AG04450 (cell line): ENCODE measurements at regions not wholly inside any gene's neighbourhood (a gene's known extent, or its start where the extent isn't known, plus 50 kb on each side); places are given as distances from the start of the nearest gene placed in this dataset.

ENCODE experiments used
- CTCF ChIA-PET: fragments of 300-600, 350-600 bp; formaldehyde crosslinking; extraction: SDS; loops from one replicate; lab custom pipeline; 2022; ENCODE audit warnings: antibody characterized with exemption, inconsistent platforms; lab: Charles Lee
- POLR2A ChIA-PET: fragments of 350-600 bp; formaldehyde crosslinking; extraction: SDS; loops from one replicate; lab custom pipeline; 2021; ENCODE audit warnings: antibody characterized with exemption, inconsistent platforms; lab: Yijun Ruan, JAX
- DNase-seq: peaks from one replicate; pipeline ENCODE4 v3.0.0-alpha.2; 2011; ENCODE audit warnings: low read depth, low spot score
- H3K27ac ChIP-seq: one replicate; pipeline ENCODE4 v1.5.1; 2012; ENCODE audit warnings: low read depth, low read length, control low read depth
- H3K27me3 ChIP-seq: one replicate; pipeline ENCODE4 v1.6.0; 2012; ENCODE audit warnings: low read length; ENCODE audit not compliant: control insufficient read depth, insufficient read depth
- H3K4me3 ChIP-seq: 2 replicates; pipeline ENCODE4 v1.5.1; 2011; ENCODE audit warnings: mild to moderate bottlenecking, low read depth, low read length, control low read depth
- H3K9me3 ChIP-seq: 2 replicates; pipeline ENCODE4 v1.5.1; 2012; ENCODE audit warnings: low read length; ENCODE audit not compliant: control insufficient read depth, insufficient read depth
- CTCF ChIP-seq: IDR thresholded peaks from 2 replicates; pipeline ENCODE4 v1.5.1; 2011; ENCODE audit warnings: low read depth, low read length, control low read depth, inconsistent platforms

DNA sequence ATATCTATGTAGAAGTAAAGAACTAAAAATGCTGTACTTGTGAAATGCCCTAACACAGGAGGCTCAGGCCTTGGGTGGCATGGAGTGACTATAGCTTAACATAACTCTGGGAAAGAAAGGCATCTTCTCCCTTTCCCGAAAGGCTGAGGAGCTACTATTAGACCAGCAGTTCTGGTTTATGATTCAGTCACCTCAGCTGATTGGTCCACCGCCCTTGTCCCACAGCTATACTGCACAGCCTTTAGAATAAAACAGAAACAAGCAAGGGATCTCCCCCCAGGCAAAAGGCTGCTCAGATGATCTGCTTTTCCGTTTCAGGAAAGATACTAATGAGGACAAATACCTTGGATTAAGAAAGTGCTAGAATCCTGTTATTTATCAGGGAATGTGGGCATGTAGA, 171.3 kb downstream of the SNCA start:
- POLR2A ChIA-PET: no interaction called here
- no peak overlapping the region for H3K4me3 ChIP-seq
- TF ChIP-seq CTCF: no peak
- no peaks in the 10 kb centered on the region for H3K9me3 ChIP-seq
- no peak overlapping the region for H3K27ac ChIP-seq
- CTCF ChIA-PET: interaction anchor here (1.2 kb wide), 1 partner anchor 8 kb away, joined by 5 read pairs; no protein-coding TSS in a partner anchor
- H3K27me3 ChIP-seq: no peaks in the 10 kb centered on the region
- DNase-seq: no peak

DNA sequence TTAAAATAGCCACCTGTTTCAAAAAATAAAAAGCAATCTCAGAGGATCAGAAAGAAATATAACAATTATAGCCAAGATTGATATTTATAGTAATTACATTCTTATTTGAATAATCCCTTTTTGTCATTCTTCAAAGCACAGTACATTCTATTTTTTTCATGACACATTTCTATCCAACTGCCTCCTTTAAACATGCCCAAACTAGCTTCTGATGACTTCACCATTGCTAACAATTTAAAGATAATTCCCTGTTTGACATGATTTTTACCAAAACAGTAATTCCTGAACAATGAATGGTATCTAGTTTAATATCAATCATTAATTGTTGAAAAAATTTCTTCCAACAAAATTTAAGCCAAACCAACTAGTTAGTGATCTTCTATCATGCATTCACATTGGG, 172.4 kb downstream of the SNCA start:
- no peak for TF ChIP-seq CTCF
- ChIA-PET POLR2A (no interaction called here), CTCF (interaction anchor here (1.0 to 1.5 kb wide), 2 partner anchors 23 to 178 kb away, joined by 3 to 7 read pairs; no protein-coding TSS in a partner anchor)

GRCh38 chr4:89661173-89661899, 175.6 kb downstream of the SNCA start:
- ChIA-PET POLR2A (no interaction called here), CTCF (interaction anchor here (0.6 to 6.3 kb wide), 4 partner anchors 20 to 209 kb away, joined by 3 to 102 read pairs (median 8); no protein-coding TSS in a partner anchor)
- Histone ChIP-seq H3K9me3 (no peaks in the 10 kb centered on the region), H3K27ac (no peak overlapping the region), H3K27me3 (no peaks in the 10 kb centered on the region), H3K4me3 (no peak overlapping the region)
- no peak for DNase-seq
- no peak for TF ChIP-seq CTCF

More for the DNA sequence above, 172.4 kb downstream of the SNCA start:
- Histone ChIP-seq H3K9me3 (no peaks in the 10 kb centered on the region), H3K27ac (no peak overlapping the region), H3K4me3 (no peak overlapping the region), H3K27me3 (no peaks in the 10 kb centered on the region)
- DNase-seq: no peak

GRCh38 chr4:89660444-89661172, 176.4 kb downstream of the SNCA start:
- Histone ChIP-seq H3K9me3 (no peaks in the 10 kb centered on the region), H3K4me3 (no peak overlapping the region), H3K27me3 (no peaks in the 10 kb centered on the region), H3K27ac (no peak overlapping the region)
- POLR2A ChIA-PET: no interaction called here
- no peak for TF ChIP-seq CTCF
- CTCF ChIA-PET: interaction anchor here (1.1 to 6.3 kb wide), 4 partner anchors 19 to 209 kb away, joined by 3 to 102 read pairs (median 7); no protein-coding TSS in a partner anchor
- DNase-seq: no peak

GRCh38 chr4:89658701-89659024, 178.3 kb downstream of the SNCA start:
- no peak overlapping the region for H3K4me3 ChIP-seq
- CTCF ChIA-PET: interaction anchor here (0.7 to 6.3 kb wide), 11 partner anchors 13 to 242 kb away, joined by 3 to 102 read pairs (median 5); no protein-coding TSS in a partner anchor

More at GRCh38 chr4:89658701-89659024, 178.3 kb downstream of the SNCA start:
- DNase-seq: no peak
- POLR2A ChIA-PET: no interaction called here
- H3K27ac ChIP-seq: no peak overlapping the region
- no peaks in the 10 kb centered on the region for H3K27me3 ChIP-seq
- no peaks in the 10 kb centered on the region for H3K9me3 ChIP-seq
- no peak for TF ChIP-seq CTCF
